ENCODE measurements at regions not wholly inside any gene's neighbourhood (a gene's known extent, or its start where the extent isn't known, plus 50 kb on each side); places are given as distances from the start of the nearest gene placed in this dataset.

GRCh38 chr15:72944565-72944964, 107.7 kb upstream of the NEO1 start:
- no peak overlapping the region for H3K4me3 ChIP-seq (replicated peaks; ENCODE audit: low read depth, low read length)
- DNase-seq (ENCODE audit: low read depth), result no peak
- no peak for TF ChIP-seq CTCF (IDR thresholded peaks at IDR 0.05; ENCODE audit: low read length, missing control alignments)

- H3K4me3 ChIP-seq (replicated peaks; ENCODE audit: low read depth, low read length), result no peak overlapping the region
- no peak for DNase-seq (ENCODE audit: low read depth)
- TF ChIP-seq CTCF (IDR thresholded peaks at IDR 0.05; ENCODE audit: low read length, missing control alignments), result no peak
These were observed 112.0 kb upstream of the NEO1 start for GRCh38 chr15:72940229-72940622.

GRCh38 chr15:72939514-72940228, 112.6 kb upstream of the NEO1 start:
- no peak for TF ChIP-seq CTCF (IDR thresholded peaks at IDR 0.05; ENCODE audit: low read length, missing control alignments)
- no peak for DNase-seq (ENCODE audit: low read depth)
- no peak overlapping the region for H3K4me3 ChIP-seq (replicated peaks; ENCODE audit: low read depth, low read length)

GRCh38 chr15:72936691-72937679, 115.3 kb upstream of the NEO1 start:
- no peak for TF ChIP-seq CTCF (IDR thresholded peaks at IDR 0.05; ENCODE audit: low read length, missing control alignments)
- no peak for DNase-seq (ENCODE audit: low read depth)
- H3K4me3 ChIP-seq (replicated peaks; ENCODE audit: low read depth, low read length), result no peak overlapping the region

- no peak for DNase-seq (ENCODE audit: low read depth)
- no peak overlapping the region for H3K4me3 ChIP-seq (replicated peaks; ENCODE audit: low read depth, low read length)
- TF ChIP-seq CTCF (IDR thresholded peaks at IDR 0.05; ENCODE audit: low read length, missing control alignments), result no peak
These were observed 116.0 kb upstream of the NEO1 start for GRCh38 chr15:72936237-72936636.

- no peak for TF ChIP-seq CTCF (IDR thresholded peaks at IDR 0.05; ENCODE audit: low read length, missing control alignments)
- no peak for DNase-seq (ENCODE audit: low read depth)
- no peak overlapping the region for H3K4me3 ChIP-seq (replicated peaks; ENCODE audit: low read depth, low read length)
These were observed 116.7 kb upstream of the NEO1 start for GRCh38 chr15:72935521-72935920.
